ENCODE measurements at regions not wholly inside any gene's neighbourhood (a gene's known extent, or its start where the extent isn't known, plus 50 kb on each side); places are given as distances from the start of the nearest gene placed in this dataset.

DNA sequence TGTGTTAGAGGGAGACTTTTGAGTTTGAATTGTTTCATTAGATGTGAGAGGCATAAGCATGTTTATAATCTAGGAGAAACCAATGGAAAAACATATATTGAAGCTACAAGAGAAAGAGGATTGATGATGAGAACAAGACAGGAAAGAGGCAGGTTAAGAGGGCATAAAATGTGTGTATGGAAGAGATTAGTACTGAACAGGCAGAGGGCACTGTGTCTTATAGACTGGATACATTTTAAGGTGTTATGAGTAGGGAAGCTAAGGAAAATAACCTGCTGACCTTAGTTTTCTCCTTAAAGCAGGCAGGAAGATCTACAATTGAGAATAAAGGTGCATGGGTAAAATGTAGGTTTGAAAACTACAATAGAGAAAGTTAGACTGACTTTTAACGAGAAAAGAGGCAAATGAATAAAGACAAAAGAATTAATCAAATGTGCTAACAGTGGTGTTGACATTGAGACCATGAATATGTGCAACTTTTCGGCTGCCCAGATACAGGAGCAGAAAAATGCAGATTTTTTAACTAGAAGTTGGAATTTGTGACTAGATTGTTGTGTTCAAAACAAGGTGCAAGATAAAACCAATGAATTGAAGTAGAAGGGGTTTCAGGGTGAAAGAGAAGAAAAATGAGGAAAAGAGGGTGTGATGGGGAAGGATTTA lies 846.3 kb downstream of the HACE1 start:
- Histone ChIP-seq H3K36me3 (no peaks in the 10 kb centered on the region), H3K9me3 (replicated peaks) (no peaks in the 10 kb centered on the region), H3K4me1 (replicated peaks) (no peaks in the 10 kb centered on the region), H3K27me3 (replicated peaks) (no peaks in the 10 kb centered on the region), H3K27ac (no peak overlapping the region), H3K4me3 (no peak overlapping the region)
- DNase-seq (ENCODE audit: low read depth in 1 of 2, low spot score in 2 of 2): no peak

DNA sequence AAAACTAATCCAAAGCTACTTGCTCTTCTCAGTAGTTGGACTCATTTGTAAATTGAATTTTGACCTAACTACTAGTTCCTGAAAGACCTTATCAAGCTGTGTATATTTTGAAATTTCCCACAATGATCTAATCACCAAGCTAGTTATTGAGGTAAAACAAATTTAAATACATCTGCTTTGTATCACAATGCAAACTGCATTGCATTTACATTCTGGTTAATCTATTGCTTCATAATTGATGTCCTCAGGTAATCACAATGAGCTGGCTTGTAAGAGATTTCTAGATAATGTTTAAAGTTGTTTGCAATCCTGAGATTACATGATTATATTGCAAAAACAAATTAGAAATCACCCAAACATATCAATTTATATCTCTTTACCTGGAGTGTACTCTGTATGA lies 848.8 kb downstream of the HACE1 start:
- H3K4me1 ChIP-seq (replicated peaks): no peaks in the 10 kb centered on the region
- no peak overlapping the region for H3K27ac ChIP-seq

DNA sequence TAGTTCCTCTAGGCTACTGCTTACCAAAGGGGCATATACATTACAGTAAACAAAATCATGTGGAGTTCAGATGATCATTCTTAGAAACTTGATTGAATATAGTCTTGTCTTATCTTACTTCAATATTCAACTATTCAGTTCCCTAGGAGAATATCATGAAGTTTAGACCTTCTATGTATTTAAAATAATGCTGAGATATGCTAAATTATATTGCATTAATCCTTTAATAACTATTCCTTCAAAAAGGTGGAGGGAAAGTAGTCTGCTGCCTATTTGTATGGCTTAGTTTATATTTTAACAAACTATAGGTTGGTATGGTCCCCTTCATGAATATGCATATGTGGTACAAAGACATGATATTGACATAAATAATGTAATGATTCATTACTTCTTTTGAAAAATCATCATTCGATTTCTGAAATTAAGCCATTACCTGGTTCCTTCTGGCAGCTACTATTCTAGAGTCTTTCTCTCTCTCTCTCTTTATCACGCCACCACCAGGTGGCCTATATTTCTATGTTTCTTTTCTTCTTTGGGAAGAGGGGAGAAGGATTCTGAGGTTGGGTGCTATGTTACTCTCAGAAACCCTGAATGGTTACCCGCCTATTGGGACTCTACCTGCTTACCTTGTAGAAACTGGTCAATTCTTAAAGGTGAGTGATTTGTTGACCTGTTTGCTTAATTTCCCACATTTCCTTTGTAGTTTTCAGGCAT lies 855.8 kb downstream of the HACE1 start:
- Histone ChIP-seq H3K36me3 (no peaks in the 10 kb centered on the region), H3K27ac (no peak overlapping the region), H3K4me3 (no peak overlapping the region), H3K9me3 (replicated peaks) (no peaks in the 10 kb centered on the region), H3K27me3 (replicated peaks) (no peaks in the 10 kb centered on the region), H3K4me1 (replicated peaks) (no peaks in the 10 kb centered on the region)
- no peak for DNase-seq (ENCODE audit: low read depth in 1 of 2, low spot score in 2 of 2)

More for the DNA sequence above, 848.8 kb downstream of the HACE1 start:
- Histone ChIP-seq H3K36me3 (no peaks in the 10 kb centered on the region), H3K27me3 (replicated peaks) (no peaks in the 10 kb centered on the region), H3K9me3 (replicated peaks) (no peaks in the 10 kb centered on the region), H3K4me3 (no peak overlapping the region)
- no peak for DNase-seq (ENCODE audit: low read depth in 1 of 2, low spot score in 2 of 2)

DNA sequence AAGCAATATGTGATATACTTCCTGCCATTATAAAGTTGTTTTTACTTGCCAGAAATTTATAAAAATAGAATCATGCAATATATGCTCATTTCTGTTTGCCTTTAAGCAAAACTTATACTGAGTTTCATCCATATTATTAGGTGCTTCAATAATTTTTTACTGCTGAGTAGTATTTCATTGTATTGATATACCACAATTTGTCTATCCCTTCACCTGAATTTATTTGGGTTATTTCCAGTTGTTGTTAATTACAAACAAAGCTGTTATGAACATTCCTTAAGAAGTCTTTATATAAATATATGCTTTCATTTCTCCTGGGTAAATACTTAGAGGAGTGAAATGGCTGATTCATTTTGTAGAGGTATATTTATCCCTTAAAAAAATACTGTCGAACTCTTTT lies 864.1 kb downstream of the HACE1 start:
- Histone ChIP-seq H3K4me1 (replicated peaks) (no peaks in the 10 kb centered on the region), H3K36me3 (no peaks in the 10 kb centered on the region), H3K27ac (no peak overlapping the region), H3K4me3 (no peak overlapping the region), H3K9me3 (replicated peaks) (no peaks in the 10 kb centered on the region), H3K27me3 (replicated peaks) (no peaks in the 10 kb centered on the region)
- DNase-seq (ENCODE audit: low read depth in 1 of 2, low spot score in 2 of 2): no peak

DNA sequence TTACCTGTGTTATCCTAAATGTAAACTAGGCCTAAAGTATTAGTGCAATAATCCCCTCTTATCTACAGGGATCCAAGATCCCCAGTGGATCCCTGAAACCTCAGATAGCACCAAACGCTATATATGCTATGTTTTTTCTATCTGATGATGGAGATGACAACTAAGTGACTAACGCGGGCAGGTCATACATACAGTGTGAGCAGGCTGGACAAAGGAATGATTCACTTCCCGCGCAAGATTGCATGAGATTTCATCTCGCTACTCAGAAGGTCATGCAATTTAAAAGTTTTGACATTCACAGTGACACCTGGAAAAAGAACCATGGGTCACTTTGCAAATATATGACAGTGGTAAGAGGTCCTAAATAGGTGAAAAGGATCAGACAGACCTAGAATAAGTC lies 875.9 kb downstream of the HACE1 start:
- no peak overlapping the region for H3K4me3 ChIP-seq
- H3K27me3 ChIP-seq (replicated peaks): no peaks in the 10 kb centered on the region
- H3K36me3 ChIP-seq: no peaks in the 10 kb centered on the region
- no peak for DNase-seq (ENCODE audit: low read depth in 1 of 2, low spot score in 2 of 2)
- no peak overlapping the region for H3K27ac ChIP-seq
- H3K9me3 ChIP-seq (replicated peaks): no peaks in the 10 kb centered on the region
- H3K4me1 ChIP-seq (replicated peaks): no peaks in the 10 kb centered on the region

DNA sequence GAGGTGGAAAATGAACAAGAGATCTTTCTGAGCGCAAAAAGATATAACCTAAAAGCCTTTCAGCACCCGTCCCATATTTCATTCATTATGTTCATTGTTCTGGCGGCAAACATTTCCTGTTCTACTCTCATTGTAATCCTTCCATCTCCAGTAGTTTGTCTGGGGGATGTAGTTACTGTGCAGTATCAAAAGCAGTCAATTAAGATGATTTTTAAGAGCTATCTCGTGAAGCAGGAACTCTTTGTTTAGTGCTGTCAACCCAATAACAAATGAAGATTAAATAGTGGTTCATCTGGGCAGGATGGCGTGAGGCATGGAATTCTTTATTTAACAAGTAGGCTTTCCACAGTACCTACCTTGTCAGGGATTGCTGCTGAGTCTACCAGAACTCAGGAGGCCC lies 876.7 kb downstream of the HACE1 start:
- Histone ChIP-seq H3K9me3 (replicated peaks) (no peaks in the 10 kb centered on the region), H3K27ac (no peak overlapping the region), H3K4me3 (no peak overlapping the region), H3K27me3 (replicated peaks) (no peaks in the 10 kb centered on the region), H3K4me1 (replicated peaks) (no peaks in the 10 kb centered on the region), H3K36me3 (no peaks in the 10 kb centered on the region)
- DNase-seq (ENCODE audit: low read depth in 1 of 2, low spot score in 2 of 2): no peak

DNA sequence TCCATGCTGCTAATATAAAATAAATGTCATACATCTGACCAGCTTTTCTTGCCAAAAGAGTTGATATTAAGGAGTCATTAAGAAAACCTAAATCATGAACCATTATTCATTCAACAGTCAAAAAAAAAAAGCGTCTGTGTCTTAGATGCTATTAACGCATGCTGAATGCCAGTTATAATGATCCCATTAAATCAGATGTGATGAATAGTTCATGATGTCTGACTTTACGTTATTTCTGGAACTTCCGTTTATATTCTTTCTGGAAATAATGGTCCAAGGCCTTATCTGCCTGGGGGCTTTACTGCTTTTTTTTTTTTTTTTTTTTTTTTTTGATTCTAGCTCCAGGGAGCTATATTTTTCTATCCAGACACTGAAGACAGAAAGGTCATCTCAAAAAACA lies 877.1 kb downstream of the HACE1 start:
- no peak overlapping the region for H3K4me3 ChIP-seq

DNA sequence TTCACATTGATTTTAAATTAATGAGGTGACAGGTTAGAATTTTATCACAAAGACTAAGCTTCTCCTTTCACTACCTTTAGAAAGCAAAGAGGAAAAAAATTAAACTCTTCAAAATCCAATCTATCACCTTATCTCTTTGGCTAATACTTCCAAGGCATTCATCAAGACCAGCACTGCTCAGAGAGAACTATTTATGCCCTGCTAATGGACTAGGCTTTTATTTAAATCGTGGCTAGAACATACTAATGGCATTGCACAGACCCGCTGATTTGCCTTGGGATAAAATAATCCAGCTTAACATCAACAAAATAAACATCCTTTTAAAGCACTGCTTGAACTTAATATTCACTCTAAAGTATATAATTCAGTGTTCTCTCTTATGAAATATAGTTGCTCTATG lies 880.4 kb downstream of the HACE1 start:
- Histone ChIP-seq H3K36me3 (no peaks in the 10 kb centered on the region), H3K4me3 (no peak overlapping the region), H3K9me3 (replicated peaks) (no peaks in the 10 kb centered on the region), H3K4me1 (replicated peaks) (no peaks in the 10 kb centered on the region), H3K27me3 (replicated peaks) (no peaks in the 10 kb centered on the region), H3K27ac (no peak overlapping the region)
- no peak for DNase-seq (ENCODE audit: low read depth in 1 of 2, low spot score in 2 of 2)

More for the DNA sequence above, 877.1 kb downstream of the HACE1 start:
- H3K27me3 ChIP-seq (replicated peaks): no peaks in the 10 kb centered on the region
- DNase-seq (ENCODE audit: low read depth in 1 of 2, low spot score in 2 of 2): no peak
- no peak overlapping the region for H3K27ac ChIP-seq
- no peaks in the 10 kb centered on the region for H3K4me1 ChIP-seq (replicated peaks)
- no peaks in the 10 kb centered on the region for H3K9me3 ChIP-seq (replicated peaks)
- no peaks in the 10 kb centered on the region for H3K36me3 ChIP-seq

DNA sequence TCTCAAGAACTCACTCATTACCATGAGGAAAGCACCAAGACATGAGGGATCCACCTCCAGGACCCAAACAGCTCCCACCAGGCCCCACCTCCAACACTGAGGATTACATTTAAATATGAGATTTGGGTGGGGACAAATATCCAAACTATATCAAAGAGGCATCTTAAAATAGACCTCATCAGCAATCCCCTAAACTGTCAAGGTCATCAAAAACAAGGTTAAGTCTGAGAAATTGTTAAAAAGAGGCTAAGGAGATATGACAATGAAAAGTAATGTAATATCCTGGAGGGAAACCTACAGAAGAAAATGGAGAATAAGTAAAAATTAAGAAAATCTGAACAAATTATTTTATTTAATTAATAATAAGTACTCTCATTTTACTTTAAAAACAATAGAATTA lies 922.3 kb downstream of the HACE1 start:
- DNase-seq (ENCODE audit: low read depth in 1 of 2, low spot score in 2 of 2): no peak
- Histone ChIP-seq H3K27me3 (replicated peaks) (no peaks in the 10 kb centered on the region), H3K9me3 (replicated peaks) (no peaks in the 10 kb centered on the region; the same call in 1 of the 2 replicates), H3K36me3 (no peaks in the 10 kb centered on the region), H3K4me1 (replicated peaks) (no peaks in the 10 kb centered on the region), H3K4me3 (no peak overlapping the region), H3K27ac (no peak overlapping the region)

DNA sequence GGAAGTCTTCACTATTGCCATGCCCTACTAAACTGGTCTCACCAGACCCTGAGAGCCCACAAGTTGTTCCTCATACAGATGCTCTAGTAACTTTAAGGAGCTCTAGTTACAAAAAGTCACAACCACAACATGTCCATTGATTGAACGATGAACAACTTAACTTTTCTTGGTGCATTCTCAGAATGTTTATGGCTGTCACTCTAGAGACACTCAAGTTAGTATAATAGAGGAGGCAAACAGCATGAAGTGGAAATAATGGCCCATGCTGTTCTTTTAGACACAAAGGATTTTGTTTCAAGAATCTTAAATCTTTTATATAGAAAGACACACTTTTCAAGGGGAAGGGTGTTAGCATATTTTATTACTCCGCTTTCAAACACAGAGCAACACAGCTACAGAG lies 934.4 kb downstream of the HACE1 start:
- no peak for DNase-seq (ENCODE audit: low read depth in 1 of 2, low spot score in 2 of 2)
- no peak overlapping the region for H3K4me3 ChIP-seq
- H3K9me3 ChIP-seq (replicated peaks): no peaks in the 10 kb centered on the region
- no peak overlapping the region for H3K27ac ChIP-seq
- no peaks in the 10 kb centered on the region for H3K36me3 ChIP-seq
- H3K27me3 ChIP-seq (replicated peaks): no peaks in the 10 kb centered on the region
- H3K4me1 ChIP-seq (replicated peaks): no peaks in the 10 kb centered on the region

DNA sequence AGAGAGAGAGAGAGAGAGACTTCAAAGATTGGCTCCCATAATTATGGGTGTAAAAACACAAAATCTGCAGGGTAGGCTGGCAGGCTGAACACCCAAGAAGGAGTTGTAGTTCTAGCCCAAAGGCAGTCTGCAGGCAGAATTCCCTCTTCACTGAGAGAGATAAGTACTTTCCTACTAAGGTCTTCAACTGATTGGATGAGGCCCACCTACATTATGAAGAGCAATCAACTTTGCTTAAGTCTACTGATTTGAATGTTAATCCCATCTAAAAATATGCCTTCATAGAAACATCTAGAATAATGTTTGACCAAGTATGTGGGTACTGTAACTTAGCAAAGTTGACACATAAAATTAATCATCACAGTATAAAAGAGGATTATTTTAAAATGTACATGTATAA lies 949.7 kb downstream of the HACE1 start:
- H3K27me3 ChIP-seq (replicated peaks): no peaks in the 10 kb centered on the region
- H3K27ac ChIP-seq: no peak overlapping the region
- DNase-seq (ENCODE audit: low read depth in 1 of 2, low spot score in 2 of 2): no peak

DNA sequence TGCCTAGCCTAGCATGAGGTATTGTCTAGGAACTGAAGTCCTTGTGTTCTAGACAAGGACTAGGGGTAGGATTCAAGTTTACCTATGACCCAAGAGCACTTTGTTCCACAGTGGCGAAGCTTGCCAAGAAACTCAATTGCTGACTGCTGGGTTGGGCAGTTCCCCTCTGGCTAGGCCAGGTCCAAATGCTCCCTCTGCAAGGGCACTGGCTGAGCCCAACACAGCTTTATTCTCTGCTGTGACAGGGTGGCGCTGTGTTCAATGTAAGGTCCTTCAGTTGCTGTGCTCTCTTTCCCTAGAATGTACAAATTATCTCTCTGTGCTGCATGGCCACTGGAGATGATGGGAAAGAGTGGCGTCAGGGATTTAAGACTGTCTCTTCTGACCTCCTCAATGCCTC lies 950.8 kb downstream of the HACE1 start:
- H3K9me3 ChIP-seq (replicated peaks): no peaks in the 10 kb centered on the region; the same call in 1 of the 2 replicates
- no peaks in the 10 kb centered on the region for H3K36me3 ChIP-seq
- no peak overlapping the region for H3K27ac ChIP-seq
- H3K4me3 ChIP-seq: no peak overlapping the region
- no peaks in the 10 kb centered on the region for H3K27me3 ChIP-seq (replicated peaks)
- no peak for DNase-seq (ENCODE audit: low read depth in 1 of 2, low spot score in 2 of 2)
- H3K4me1 ChIP-seq (replicated peaks): no peaks in the 10 kb centered on the region

More for the DNA sequence above, 949.7 kb downstream of the HACE1 start:
- Histone ChIP-seq H3K9me3 (replicated peaks) (no peaks in the 10 kb centered on the region; the same call in 1 of the 2 replicates), H3K36me3 (no peaks in the 10 kb centered on the region), H3K4me3 (no peak overlapping the region), H3K4me1 (replicated peaks) (no peaks in the 10 kb centered on the region)

DNA sequence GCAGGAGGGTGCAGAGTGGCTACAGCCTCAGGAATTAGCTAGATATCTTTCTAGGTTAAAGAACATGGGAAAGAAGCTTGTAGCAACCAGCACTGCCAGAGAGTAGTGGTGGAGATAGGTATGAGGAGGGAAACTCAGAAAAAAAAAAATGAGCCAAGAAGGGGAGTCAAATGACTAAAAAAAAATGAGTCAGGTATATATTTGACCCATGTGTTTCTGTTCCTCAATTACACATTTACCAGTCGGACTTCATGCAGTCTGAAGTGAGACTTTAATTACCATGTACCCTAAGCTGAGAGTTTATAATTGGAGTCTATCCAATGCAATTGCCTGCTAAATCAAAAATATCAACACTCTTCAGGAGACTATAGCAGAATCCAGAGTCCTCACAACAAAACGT lies 964.6 kb downstream of the HACE1 start:
- H3K9me3 ChIP-seq (replicated peaks): no peaks in the 10 kb centered on the region
- no peaks in the 10 kb centered on the region for H3K27me3 ChIP-seq (replicated peaks)
- H3K27ac ChIP-seq: no peak overlapping the region

DNA sequence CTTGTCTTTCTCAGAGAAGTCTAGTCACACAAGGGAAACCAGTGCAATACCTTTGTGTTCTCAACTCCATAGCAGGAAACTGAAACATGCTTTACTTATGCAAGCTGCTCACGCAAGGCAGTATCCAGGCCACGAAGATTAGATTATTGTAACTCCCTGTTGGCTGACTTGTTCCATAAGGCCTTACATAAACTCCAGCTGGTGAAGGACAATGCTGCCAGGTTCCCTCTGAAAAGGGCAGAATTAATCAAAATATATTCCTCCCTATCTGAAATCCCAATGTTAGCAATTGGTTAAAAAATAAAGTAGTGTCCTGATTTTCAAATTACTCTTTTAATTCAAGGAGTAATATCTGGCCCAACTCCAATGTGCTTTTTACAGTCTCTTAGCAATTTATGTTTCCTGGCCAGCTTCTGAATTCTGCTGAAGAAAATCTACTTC lies 966.6 kb downstream of the HACE1 start:
- no peak overlapping the region for H3K27ac ChIP-seq
- H3K9me3 ChIP-seq (replicated peaks): no peaks in the 10 kb centered on the region
- no peaks in the 10 kb centered on the region for H3K36me3 ChIP-seq
- H3K27me3 ChIP-seq (replicated peaks): no peaks in the 10 kb centered on the region
- DNase-seq (ENCODE audit: low read depth in 1 of 2, low spot score in 2 of 2): no peak
- H3K4me3 ChIP-seq: no peak overlapping the region
- no peaks in the 10 kb centered on the region for H3K4me1 ChIP-seq (replicated peaks)

More for the DNA sequence above, 964.6 kb downstream of the HACE1 start:
- DNase-seq (ENCODE audit: low read depth in 1 of 2, low spot score in 2 of 2): no peak
- Histone ChIP-seq H3K36me3 (no peaks in the 10 kb centered on the region), H3K4me1 (replicated peaks) (no peaks in the 10 kb centered on the region), H3K4me3 (no peak overlapping the region)

Data from SJSA1 (cell line).